Activated T-helper 17 cell treated with anti-CD3 and anti-CD28 coated beads, Interleukin-2, amount 50 U/mL, for 72 hours (primary cell): ENCODE measurements at regions not wholly inside any gene's neighbourhood (a gene's known extent, or its start where the extent isn't known, plus 50 kb on each side); places are given as distances from the start of the nearest gene placed in this dataset.

Source experiments
- ATAC-seq: fragments of 150-1000 bp; cut with Tn5 transposase; replicated peaks from 2 replicates; pipeline ENCODE4 v1.10.0; 2021; ENCODE audit warnings: mild to moderate bottlenecking, moderate library complexity
- H3K27ac Mint-ChIP-seq: one replicate; pipeline ENCODE4 v1.8.0; 2022; ENCODE audit warnings: mixed read lengths
- H3K27me3 Mint-ChIP-seq: one replicate; pipeline ENCODE4 v1.8.0; 2022; ENCODE audit warnings: mixed read lengths
- H3K36me3 Mint-ChIP-seq: one replicate; pipeline ENCODE4 v1.8.0; 2022; ENCODE audit warnings: low read depth, mild to moderate bottlenecking, mixed read lengths
- H3K4me1 Mint-ChIP-seq: one replicate; pipeline ENCODE4 v1.8.0; 2022; ENCODE audit warnings: mixed read lengths
- H3K4me3 Mint-ChIP-seq: one replicate; pipeline ENCODE4 v1.8.0; 2022; ENCODE audit warnings: mild to moderate bottlenecking, mixed read lengths
- H3K9me3 Mint-ChIP-seq: one replicate; pipeline ENCODE4 v1.8.0; 2022; ENCODE audit warnings: mixed read lengths

- Mint-ChIP-seq H3K4me1 (no peaks in the 10 kb centered on the region), H3K27ac (no peak overlapping the region), H3K27me3 (peaks cover 8% of the 10 kb centered on the region), H3K4me3 (no peak overlapping the region), H3K36me3 (no peaks in the 10 kb centered on the region), H3K9me3 (peaks cover 5% of the 10 kb centered on the region)
- no peak for ATAC-seq
Measured at GRCh38 chr11:114819028-114819427, 140.7 kb downstream of the NXPE2 start.

GRCh38 chr11:114820621-114821020, 142.3 kb downstream of the NXPE2 start:
- Mint-ChIP-seq H3K9me3 (peaks cover 5% of the 10 kb centered on the region), H3K4me3 (no peak overlapping the region), H3K27me3 (peaks cover 8% of the 10 kb centered on the region), H3K4me1 (no peaks in the 10 kb centered on the region), H3K36me3 (no peaks in the 10 kb centered on the region), H3K27ac (no peak overlapping the region)
- ATAC-seq, result no peak

GRCh38 chr11:114821621-114822412, 143.5 kb downstream of the NXPE2 start:
- ATAC-seq, result no peak
- H3K9me3 Mint-ChIP-seq, result peaks cover 5% of the 10 kb centered on the region
- H3K4me3 Mint-ChIP-seq, result no peak overlapping the region
- no peaks in the 10 kb centered on the region for H3K4me1 Mint-ChIP-seq
- H3K36me3 Mint-ChIP-seq, result no peaks in the 10 kb centered on the region
- no peak overlapping the region for H3K27ac Mint-ChIP-seq
- peaks cover 12% of the 10 kb centered on the region for H3K27me3 Mint-ChIP-seq

- Mint-ChIP-seq H3K9me3 (peaks cover 5% of the 10 kb centered on the region), H3K4me3 (no peak overlapping the region), H3K36me3 (no peaks in the 10 kb centered on the region), H3K27me3 (peaks cover 8% of the 10 kb centered on the region), H3K4me1 (no peaks in the 10 kb centered on the region), H3K27ac (no peak overlapping the region)
- ATAC-seq, result no peak
Measured at GRCh38 chr11:114826910-114827442, 148.6 kb downstream of the NXPE2 start.

GRCh38 chr11:114827736-114828135, 149.4 kb downstream of the NXPE2 start:
- Mint-ChIP-seq H3K9me3 (peaks cover 5% of the 10 kb centered on the region), H3K27me3 (peaks cover 11% of the 10 kb centered on the region), H3K4me1 (no peaks in the 10 kb centered on the region), H3K36me3 (no peaks in the 10 kb centered on the region), H3K27ac (no peak overlapping the region), H3K4me3 (no peak overlapping the region)
- ATAC-seq, result no peak

- no peak overlapping the region for H3K27ac Mint-ChIP-seq
- no peaks in the 10 kb centered on the region for H3K4me1 Mint-ChIP-seq
- H3K4me3 Mint-ChIP-seq, result no peak overlapping the region
- H3K27me3 Mint-ChIP-seq, result peaks cover 3% of the 10 kb centered on the region
- no peaks in the 10 kb centered on the region for H3K36me3 Mint-ChIP-seq
- ATAC-seq, result no peak
- no peaks in the 10 kb centered on the region for H3K9me3 Mint-ChIP-seq
Measured at GRCh38 chr11:114832532-114833125, 154.3 kb downstream of the NXPE2 start.

GRCh38 chr11:114836161-114836560, 157.8 kb downstream of the NXPE2 start:
- H3K36me3 Mint-ChIP-seq, result no peaks in the 10 kb centered on the region
- peaks cover 3% of the 10 kb centered on the region for H3K27me3 Mint-ChIP-seq
- no peak overlapping the region for H3K4me3 Mint-ChIP-seq
- no peak for ATAC-seq
- no peak overlapping the region for H3K27ac Mint-ChIP-seq
- peaks cover 5% of the 10 kb centered on the region for H3K9me3 Mint-ChIP-seq
- H3K4me1 Mint-ChIP-seq, result no peaks in the 10 kb centered on the region

GRCh38 chr11:114844896-114845295, 166.6 kb downstream of the NXPE2 start:
- Mint-ChIP-seq H3K27ac (no peak overlapping the region), H3K36me3 (no peaks in the 10 kb centered on the region), H3K9me3 (peaks cover 5% of the 10 kb centered on the region), H3K4me1 (no peaks in the 10 kb centered on the region), H3K27me3 (peaks cover 4% of the 10 kb centered on the region), H3K4me3 (no peak overlapping the region)
- no peak for ATAC-seq

GRCh38 chr11:114845766-114846415, 167.6 kb downstream of the NXPE2 start:
- Mint-ChIP-seq H3K4me1 (no peaks in the 10 kb centered on the region), H3K27me3 (peaks cover 4% of the 10 kb centered on the region), H3K27ac (no peak overlapping the region), H3K36me3 (no peaks in the 10 kb centered on the region), H3K4me3 (no peak overlapping the region), H3K9me3 (peaks cover 5% of the 10 kb centered on the region)
- ATAC-seq, result no peak

- Mint-ChIP-seq H3K36me3 (no peaks in the 10 kb centered on the region), H3K9me3 (peaks cover 8% of the 10 kb centered on the region), H3K4me3 (no peak overlapping the region), H3K27me3 (peaks cover 4% of the 10 kb centered on the region), H3K4me1 (no peaks in the 10 kb centered on the region), H3K27ac (no peak overlapping the region)
- no peak for ATAC-seq
Measured at GRCh38 chr11:114846416-114846791, 168.1 kb downstream of the NXPE2 start.

- peaks cover 8% of the 10 kb centered on the region for H3K9me3 Mint-ChIP-seq
- H3K27ac Mint-ChIP-seq, result no peak overlapping the region
- no peak overlapping the region for H3K4me3 Mint-ChIP-seq
- no peak for ATAC-seq
- no peaks in the 10 kb centered on the region for H3K4me1 Mint-ChIP-seq
- H3K36me3 Mint-ChIP-seq, result no peaks in the 10 kb centered on the region
- peaks cover 4% of the 10 kb centered on the region for H3K27me3 Mint-ChIP-seq
Measured at GRCh38 chr11:114847306-114847975, 169.1 kb downstream of the NXPE2 start.

- no peak for ATAC-seq
- H3K4me1 Mint-ChIP-seq, result no peaks in the 10 kb centered on the region
- H3K27ac Mint-ChIP-seq, result no peak overlapping the region
- H3K9me3 Mint-ChIP-seq, result peaks cover 8% of the 10 kb centered on the region
- H3K4me3 Mint-ChIP-seq, result no peak overlapping the region
- no peaks in the 10 kb centered on the region for H3K36me3 Mint-ChIP-seq
- peaks cover 4% of the 10 kb centered on the region for H3K27me3 Mint-ChIP-seq
Measured at GRCh38 chr11:114848027-114848426, 169.7 kb downstream of the NXPE2 start.

- no peak for ATAC-seq
- Mint-ChIP-seq H3K9me3 (peaks cover 7% of the 10 kb centered on the region), H3K4me3 (no peak overlapping the region), H3K27me3 (peaks cover 6% of the 10 kb centered on the region), H3K36me3 (no peaks in the 10 kb centered on the region), H3K27ac (no peak overlapping the region), H3K4me1 (no peaks in the 10 kb centered on the region)
Measured at GRCh38 chr11:114857281-114857680, 179.0 kb downstream of the NXPE2 start.

GRCh38 chr11:114864896-114865295, 186.6 kb downstream of the NXPE2 start:
- no peaks in the 10 kb centered on the region for H3K4me1 Mint-ChIP-seq
- H3K9me3 Mint-ChIP-seq, result peaks cover under 1% of the 10 kb centered on the region
- H3K4me3 Mint-ChIP-seq, result no peak overlapping the region
- H3K36me3 Mint-ChIP-seq, result no peaks in the 10 kb centered on the region
- no peak for ATAC-seq
- H3K27ac Mint-ChIP-seq, result no peak overlapping the region
- H3K27me3 Mint-ChIP-seq, result peaks cover under 1% of the 10 kb centered on the region
